Fibroblast of mammary gland (primary cell): ENCODE measurements at regions not wholly inside any gene's neighbourhood (a gene's known extent, or its start where the extent isn't known, plus 50 kb on each side); places are given as distances from the start of the nearest gene placed in this dataset.

Source experiments
- DNase-seq: peaks from one replicate; pipeline ENCODE4 v3.0.0-alpha.2; 2010; ENCODE audit warnings: low read depth
- H3K4me3 ChIP-seq: 2 replicates; pipeline ENCODE4 v1.5.1; 2011; ENCODE audit warnings: low read depth, mild to moderate bottlenecking, low read length, moderate library complexity; ENCODE audit not compliant: control insufficient read depth
- TF ChIP-seq, protein P1 (sequence below): conservative IDR thresholded peaks from 2 replicates; pipeline ENCODE4 v1.5.1; 2011; ENCODE audit warnings: low read depth, low read length, inconsistent platforms; ENCODE audit not compliant: control insufficient read depth, insufficient read depth

DNA sequence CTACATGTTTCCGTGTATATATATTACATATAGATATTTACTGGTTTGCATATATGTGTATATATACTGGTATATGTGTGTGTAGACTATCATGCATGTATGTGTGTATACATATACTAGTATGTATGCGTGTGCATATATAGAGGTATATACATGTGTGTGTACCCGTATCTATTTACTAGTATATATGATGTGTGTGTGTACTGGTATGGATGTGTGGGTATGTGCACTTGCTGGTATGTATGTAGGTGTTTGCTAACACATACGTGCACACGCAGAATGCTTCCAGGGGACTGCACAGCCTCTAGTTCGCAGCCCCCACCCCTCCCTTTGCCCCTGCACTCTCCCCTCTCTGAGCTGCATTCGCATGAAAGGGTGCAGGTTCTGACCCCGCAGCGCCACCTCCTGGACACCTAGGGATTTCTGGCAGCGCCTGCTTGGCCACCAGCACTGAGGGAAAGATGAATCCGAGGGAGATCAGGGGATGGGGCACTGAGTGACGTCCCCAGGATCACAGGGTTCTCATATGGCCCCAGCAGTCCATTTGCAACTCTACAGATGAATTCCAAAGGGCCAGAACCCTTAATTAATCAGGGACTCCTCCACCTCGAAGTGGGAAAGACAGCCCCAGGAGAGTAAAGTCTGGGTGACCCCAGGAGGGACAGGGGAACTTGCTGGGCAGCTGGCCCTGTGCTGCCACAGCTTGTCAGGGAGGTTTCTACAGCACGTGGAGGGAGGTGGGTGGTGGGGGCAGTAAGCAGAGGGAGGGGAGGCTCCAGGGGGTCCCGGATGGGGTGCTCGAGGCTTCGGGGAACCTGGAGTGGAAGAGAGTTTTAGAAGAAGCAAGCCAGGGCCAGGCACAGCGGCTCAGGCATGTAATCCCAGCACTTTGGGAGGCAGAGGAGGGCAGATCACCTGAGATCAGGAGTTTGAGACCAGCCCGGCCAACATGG is 66.8 kb upstream of the ASAP2 start:
- TF ChIP-seq, protein P1, sequence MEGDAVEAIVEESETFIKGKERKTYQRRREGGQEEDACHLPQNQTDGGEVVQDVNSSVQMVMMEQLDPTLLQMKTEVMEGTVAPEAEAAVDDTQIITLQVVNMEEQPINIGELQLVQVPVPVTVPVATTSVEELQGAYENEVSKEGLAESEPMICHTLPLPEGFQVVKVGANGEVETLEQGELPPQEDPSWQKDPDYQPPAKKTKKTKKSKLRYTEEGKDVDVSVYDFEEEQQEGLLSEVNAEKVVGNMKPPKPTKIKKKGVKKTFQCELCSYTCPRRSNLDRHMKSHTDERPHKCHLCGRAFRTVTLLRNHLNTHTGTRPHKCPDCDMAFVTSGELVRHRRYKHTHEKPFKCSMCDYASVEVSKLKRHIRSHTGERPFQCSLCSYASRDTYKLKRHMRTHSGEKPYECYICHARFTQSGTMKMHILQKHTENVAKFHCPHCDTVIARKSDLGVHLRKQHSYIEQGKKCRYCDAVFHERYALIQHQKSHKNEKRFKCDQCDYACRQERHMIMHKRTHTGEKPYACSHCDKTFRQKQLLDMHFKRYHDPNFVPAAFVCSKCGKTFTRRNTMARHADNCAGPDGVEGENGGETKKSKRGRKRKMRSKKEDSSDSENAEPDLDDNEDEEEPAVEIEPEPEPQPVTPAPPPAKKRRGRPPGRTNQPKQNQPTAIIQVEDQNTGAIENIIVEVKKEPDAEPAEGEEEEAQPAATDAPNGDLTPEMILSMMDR, result peak; percentile 78
- DNase-seq, result peak; percentile 58
- H3K4me3 ChIP-seq, result no peak overlapping the region

DNA sequence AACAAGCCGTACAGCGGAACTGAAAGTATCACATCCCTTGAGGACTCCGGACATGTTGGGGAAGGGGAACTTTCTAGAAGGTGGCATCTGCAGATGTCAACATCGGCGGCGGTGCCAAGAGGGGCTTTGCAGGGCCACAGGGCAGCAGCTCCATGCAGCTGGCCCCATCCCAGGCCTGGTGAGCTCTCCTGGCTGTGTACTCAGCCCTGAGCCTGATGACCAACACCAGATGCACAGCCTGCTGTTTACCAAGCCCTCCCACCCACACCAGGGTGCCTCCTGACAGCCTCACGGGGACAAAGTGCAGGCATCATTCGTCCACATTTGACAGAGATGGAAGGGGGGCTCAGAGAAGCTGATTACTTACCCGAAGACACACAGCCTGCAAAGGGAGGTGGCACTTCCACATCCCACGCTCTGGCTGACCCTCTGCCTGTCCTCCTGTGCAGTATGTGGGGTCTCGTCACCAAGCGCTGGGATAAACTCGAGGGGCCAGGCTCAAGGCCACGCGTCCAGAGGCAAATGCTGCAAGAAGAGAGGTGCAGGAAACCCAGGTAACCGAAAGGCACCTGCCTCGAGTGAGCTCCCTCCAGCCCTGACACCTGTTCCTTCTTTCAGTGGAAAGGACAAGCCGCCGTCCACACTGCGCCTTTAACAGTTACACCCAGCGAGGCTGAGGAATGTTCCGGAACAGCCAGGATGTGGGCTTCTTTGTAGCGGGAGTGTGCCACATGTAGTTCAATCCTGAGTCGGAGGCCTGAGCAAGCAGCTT is 69.0 kb upstream of the ASAP2 start:
- no peak overlapping the region for H3K4me3 ChIP-seq
- TF ChIP-seq, protein P1, result no peak
- no peak for DNase-seq

DNA sequence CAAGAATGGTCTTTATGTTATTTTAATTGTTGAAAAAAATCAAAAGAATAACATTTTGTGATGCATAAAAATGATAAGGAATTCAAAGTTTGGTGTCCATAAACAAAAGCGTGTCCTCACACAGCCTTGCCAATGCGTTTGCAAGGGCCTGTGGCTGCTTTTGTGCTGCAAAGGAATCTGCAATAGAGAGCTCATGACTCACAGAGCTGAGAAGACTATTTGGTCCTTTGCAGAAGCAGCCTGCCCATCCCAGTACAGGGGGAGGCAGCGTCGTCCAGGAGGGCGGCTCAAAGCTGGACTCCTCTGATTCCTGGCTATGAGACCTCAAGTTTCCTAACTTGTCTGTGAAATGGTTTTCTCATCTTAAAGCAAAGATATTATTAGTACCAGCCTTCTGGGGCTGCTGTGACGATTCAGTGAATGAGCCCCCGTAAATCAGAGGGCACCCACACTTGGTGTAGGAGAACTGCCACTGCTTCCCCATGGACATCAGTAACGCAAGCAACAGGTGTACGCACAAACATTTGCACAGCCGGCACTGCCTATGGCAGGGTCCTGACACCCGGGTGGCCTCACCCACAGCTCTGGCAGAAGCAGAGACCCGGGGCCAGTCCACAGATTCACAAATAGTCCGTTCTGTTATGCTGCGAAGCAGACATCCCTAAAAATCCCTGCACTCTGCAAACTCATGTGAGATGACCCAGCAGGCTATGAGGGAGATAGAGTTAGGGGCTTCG is 70.6 kb upstream of the ASAP2 start:
- TF ChIP-seq, protein P1, result no peak
- DNase-seq, result no peak
- H3K4me3 ChIP-seq, result no peak overlapping the region

DNA sequence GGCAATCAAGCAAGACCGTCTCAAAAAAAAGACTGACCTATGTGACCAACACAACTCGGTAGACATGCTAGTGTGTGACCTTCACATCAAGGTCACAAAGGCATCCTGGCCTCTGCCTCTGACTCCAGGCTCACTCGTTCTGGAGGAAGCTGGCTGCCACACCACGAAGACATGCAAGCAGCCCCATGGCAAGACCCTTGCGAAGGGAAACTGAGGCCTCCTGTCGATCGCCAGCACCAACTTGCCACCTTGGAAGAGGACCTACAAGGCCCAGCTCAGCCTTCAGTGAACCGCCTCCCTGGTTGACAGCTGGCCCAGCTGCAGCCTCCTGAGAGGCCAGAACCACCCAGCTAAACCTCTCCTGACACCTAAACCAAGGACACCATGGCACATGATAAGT is 79.3 kb upstream of the ASAP2 start:
- no peak overlapping the region for H3K4me3 ChIP-seq
- DNase-seq, result no peak
- TF ChIP-seq, protein P1, result no peak

DNA sequence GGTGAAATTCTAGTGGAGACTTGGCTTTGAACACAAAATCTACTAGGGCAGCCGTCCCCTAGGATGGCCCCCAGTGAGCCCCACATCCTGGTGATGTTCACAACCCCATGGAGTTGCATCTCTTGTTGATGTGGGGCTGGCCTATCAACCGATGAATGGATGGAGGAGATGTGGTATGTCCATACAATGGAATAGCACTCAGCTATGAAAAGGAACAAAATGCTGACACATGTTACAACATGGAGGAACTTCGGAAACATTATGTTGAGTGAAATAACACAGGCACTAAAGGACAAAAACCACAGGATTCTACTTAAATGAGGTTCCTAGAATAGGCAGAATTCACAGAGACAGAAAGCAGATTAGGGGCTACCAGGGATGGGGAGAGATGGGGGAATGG is 80.1 kb upstream of the ASAP2 start:
- DNase-seq, result no peak
- H3K4me3 ChIP-seq, result no peak overlapping the region
- TF ChIP-seq, protein P1, result no peak

GRCh38 chr2:9124231-9124741 is 82.3 kb upstream of the ASAP2 start:
- TF ChIP-seq, protein P1, result no peak
- no peak overlapping the region for H3K4me3 ChIP-seq
- no peak for DNase-seq
